TTC549 (cell line): ENCODE measurements at regions not wholly inside any gene's neighbourhood (a gene's known extent, or its start where the extent isn't known, plus 50 kb on each side); places are given as distances from the start of the nearest gene placed in this dataset.

Experiments
- FAIRE-seq: peaks from 2 replicates; lab custom pipeline; 2012; peaks lifted over from hg19 to GRCh38; lab: Jason Lieb, UNC

DNA sequence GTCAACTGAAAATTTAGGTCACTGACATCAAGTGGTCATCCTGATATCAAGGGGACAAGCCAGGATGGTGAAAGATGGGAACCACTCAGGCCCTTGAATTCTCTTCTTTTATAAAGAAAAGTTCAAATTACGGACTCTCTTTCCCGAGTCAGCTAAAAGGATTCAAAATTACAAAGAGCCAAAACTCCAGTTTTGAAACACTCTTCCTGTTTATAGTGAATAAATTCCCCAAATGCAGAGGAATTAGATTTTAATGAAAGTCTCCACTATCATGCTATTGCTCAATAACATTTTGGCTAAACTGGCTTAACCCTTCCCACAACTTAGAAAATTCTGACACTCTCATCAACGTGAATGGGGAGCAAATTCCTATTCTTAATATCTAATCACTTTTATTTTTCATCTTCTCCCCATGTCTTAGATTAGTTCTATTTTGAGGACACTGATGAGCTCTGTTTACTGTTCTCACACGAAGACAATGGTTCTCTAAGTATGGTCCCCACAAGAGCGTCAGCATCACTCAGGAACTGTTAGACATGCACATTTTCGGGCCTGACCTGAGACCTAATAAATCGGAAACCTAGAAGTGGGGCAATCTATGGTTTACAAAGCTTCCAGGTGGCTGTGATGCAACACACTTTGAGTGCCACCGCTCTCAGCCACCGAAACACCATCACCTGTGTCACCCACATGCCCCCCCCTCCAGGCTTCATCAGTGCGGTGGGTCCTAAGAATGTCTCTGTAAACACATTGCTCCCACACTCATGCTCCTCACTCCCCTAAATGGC, 64.4 kb upstream of the TIAM1 start:
- FAIRE-seq: no peak

DNA sequence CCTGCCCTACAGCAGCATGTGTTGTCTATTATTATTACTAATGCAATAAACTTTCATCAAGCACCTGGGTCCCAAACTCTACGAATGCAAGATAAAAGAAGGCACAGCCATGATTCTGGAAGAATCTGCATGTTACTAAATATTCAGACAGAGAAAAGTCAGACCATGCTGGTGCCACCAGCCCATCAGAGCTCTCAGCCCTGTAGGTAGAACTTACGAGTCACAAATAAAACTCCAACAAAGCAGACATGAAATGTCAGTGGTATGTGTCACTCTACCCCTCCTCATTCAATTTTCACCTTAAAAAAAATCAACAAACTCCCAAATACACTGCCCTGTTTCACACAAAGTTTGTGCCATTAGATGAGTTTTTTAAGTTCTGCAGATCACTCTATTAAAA, 62.4 kb upstream of the TIAM1 start:
- FAIRE-seq: no peak

DNA sequence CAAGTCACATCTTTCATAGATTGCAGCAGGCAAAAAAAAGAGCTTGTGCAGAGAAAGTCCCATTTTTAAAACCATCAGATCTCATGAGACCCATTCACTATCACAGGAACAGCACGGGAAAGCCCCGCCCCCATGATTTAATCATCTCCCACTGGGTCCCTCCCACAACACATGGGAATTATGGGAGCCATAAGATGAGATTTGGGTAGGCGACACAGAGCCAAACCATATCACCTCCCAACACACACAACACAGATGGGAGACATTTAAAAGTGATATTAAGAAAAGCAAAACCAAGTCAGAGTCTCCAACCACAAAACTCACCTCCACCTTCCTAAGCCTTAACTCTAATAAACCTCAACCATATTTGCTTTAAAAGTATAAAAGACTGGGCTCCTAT, 61.5 kb upstream of the TIAM1 start:
- no peak for FAIRE-seq

DNA sequence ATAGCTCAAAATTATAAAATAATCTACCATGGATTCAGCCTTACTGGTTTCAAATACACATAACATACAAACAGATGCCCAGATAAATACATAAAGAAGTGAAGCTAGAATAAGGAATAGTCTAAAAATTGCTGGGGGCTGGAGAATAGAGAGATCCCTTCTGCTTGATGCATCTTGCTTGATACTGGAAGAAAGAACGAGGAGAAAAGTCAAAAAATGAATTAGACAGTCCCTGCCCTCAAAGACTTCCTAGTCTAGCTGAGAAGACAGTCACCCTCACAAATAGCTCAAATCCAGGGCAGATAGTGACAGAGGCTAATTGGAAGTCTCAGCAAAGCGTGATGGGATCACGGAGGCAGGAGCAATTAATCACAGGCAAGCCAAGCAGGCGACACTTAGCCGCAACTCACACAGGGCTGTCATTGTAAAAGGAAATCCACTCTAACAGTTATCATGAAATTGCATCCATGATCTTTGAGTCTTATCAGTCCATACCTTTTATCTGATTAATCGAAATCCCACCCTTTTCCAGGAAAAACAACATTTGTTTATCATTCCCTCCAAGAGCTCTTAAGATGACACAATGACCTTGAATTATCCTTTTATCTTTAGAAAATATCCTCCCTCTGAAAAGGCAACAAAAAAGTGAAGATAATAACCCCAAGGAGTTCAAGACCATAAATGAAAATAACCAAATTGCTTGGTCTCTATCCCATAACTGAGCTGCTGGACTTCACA, 59.7 kb upstream of the TIAM1 start:
- FAIRE-seq: no peak

DNA sequence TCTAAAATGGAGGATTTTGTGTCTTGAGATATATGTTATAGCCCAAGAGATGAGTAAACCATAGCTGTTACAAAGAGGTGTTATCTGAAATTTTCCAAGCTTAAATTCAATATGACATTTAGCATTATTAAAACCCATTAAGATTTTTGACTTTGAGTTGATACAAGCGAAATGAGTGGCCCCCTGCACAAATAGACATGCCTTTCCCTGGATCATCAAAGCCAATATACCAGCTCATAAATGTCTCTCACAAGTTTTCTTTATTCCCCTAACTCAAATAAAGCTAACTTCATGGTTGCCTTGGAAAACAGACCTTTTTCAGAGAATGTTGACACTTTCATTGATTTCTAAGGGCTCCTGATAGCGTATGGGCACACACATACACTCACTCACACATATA, 55.5 kb upstream of the TIAM1 start:
- no peak for FAIRE-seq

DNA sequence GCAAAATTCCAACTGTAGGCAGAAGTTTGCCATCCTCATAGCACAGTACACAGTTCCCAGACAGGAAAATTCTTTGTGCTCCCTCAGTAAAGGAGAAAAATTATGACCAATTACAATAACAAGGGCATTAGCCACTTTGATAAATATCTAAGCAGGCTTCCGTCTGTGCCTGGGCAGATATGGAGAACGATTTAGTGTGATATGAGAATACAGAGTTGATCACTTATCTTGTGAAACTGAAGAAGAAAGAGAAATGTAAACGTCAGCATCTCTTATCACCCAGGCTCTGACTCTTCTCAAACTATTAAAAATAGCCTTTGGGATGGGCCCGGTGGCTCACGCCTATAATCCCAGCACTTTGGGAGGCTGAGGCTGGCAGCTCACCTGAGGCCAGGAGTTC, 54.5 kb upstream of the TIAM1 start:
- no peak for FAIRE-seq

DNA sequence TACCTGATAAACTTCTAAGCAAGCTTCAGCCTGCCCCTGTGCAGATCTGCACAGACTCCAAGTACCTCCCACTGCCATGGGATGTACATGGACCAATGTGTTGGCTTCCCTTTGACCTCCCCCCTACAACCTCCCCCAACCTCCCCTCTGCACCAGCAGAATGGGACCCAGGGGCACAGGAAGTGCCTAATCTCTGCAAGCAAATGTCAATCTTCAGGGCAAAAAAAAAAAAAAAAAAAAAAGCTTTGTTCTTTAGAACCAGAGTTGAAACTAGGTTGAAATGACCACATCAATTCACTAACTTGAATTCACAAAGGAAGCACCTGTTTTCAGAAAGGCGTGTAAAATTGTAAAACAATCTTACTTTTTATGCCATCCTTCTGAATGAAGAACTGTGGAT, 53.9 kb upstream of the TIAM1 start:
- FAIRE-seq: no peak

DNA sequence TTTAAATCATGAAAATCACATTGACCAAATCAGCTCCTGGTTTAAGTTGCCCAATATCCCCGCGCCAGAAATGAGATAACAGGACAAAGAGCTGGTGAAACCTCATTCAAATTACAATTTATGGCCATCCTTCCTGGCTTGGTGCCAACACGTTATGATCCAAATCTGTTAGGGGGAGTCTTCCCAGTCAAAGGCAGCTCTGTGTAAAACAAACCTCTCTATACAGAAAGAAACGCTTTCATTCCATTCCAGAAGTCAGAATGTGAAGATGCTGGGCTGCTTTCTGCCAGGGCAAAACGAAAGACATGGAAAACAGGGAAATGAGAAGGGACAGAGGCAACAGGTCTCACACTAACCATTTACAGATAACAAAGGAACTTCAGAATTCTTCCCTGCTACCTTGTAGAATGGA, 53.5 kb upstream of the TIAM1 start:
- FAIRE-seq: no peak

DNA sequence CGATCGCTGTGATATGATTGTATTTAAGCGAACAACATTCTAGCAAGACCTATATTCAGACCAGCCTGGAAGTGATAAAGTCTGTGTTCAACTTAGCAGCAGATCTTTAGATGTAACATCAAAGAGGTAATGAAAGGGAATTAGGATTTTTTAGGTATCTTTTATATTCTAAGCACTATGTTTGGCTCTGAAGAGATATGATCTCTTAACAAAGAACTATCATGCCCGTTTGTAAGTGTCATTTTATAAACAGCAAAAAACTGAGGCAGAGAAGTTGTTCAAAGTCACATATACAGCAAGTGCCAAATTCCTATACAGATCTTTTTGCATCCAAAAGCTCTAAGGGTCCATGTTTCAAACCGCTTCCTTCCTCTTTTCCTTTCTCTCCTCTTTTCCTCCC, 53.0 kb upstream of the TIAM1 start:
- no peak for FAIRE-seq

DNA sequence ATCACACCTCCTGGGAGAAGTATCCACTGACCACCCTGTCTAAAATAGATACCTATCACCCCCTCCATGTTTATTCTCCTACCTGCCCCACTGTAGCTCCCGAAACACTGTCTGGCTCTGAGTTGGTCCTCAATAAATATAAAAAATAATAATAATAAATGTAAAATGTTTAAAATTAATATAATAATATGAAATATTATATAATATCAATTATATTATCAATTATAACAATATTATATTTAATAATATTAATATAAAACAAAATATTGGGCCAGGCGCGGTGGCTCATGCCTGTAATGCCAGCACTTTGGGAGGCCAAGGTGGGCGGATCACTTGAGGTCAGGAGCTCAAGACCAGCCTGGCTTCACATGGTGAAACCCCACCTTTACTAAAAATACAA, 52.3 kb upstream of the TIAM1 start:
- FAIRE-seq: no peak

DNA sequence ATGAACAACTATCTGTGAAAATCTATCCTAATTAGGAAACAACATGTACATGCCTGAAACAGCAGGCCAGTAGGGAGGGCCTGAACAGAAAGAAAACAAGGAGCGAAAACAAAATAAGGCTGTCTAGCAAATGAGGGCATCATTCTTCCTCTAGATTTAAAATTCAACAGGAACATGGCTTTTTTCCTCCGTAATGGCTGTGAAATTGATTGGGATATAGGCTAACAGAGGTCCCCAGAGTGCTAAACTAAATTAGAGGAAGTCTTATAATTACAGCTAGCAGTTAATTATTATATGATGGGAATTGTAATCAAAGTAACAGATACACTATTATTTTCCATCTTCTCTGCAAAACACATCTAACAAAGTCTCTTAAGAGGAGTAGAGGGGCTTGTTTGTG, 51.7 kb upstream of the TIAM1 start:
- no peak for FAIRE-seq

DNA sequence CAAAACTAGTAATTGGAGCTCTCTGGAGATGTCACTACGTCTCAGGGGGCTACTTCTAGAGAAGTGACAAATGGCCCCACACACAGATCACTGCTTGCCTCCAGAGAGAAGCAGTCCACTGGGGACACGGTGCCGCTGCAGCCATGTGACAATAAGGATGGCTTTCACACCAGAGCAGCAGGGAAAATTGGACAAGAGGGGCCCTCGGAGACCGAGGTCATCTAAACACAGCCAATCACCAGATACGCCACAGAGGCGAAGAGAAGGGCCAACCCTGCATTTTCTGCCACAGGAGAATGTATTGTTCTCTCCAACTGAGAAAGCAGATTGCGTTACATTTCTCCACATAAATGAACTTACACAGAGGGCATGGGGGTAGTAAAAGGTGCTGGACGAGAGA, 51.2 kb upstream of the TIAM1 start:
- no peak for FAIRE-seq

DNA sequence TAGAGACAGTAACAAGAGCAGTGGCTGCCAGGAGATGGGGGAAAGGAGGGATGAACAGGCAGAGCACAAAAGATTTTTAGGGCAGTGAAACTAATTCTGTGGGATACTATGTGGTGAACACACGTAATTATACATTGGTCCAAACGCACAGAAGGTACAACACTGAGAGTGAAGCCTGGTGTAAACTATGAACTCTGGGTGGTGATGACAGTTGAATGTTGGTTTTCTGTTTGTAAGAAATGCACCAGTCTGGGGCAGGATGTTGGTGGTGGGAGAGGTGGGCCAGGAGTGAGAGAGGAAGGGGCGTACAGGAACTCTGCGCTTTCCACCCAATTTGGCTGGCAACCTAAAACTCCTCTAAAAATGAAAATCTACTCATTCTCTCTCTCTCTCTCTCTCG, 50.2 kb upstream of the TIAM1 start:
- FAIRE-seq: no peak
